ENCODE measurements at regions not wholly inside any gene's neighbourhood (a gene's known extent, or its start where the extent isn't known, plus 50 kb on each side); places are given as distances from the start of the nearest gene placed in this dataset.

GRCh38 chr18:40949114-40949950, 1005.7 kb upstream of the PIK3C3 start:
- H3F3A ChIP-seq (ENCODE audit: insufficient read depth, low read length): no peaks in the 10 kb centered on the region
- no peaks in the 10 kb centered on the region for H3K79me2 ChIP-seq (ENCODE audit: insufficient read depth, low read length)
- H3K36me3 ChIP-seq (ENCODE audit: insufficient read depth, low read length): no peaks in the 10 kb centered on the region
- H3K4me3 ChIP-seq (ENCODE audit: low read depth, low read length, poor library complexity, severe bottlenecking): no peak overlapping the region
- no peaks in the 10 kb centered on the region for H4K20me1 ChIP-seq (ENCODE audit: insufficient read depth, low read length)
- no peak overlapping the region for H3K27ac ChIP-seq (ENCODE audit: low read depth, low read length, poor library complexity, severe bottlenecking)
- H3K9ac ChIP-seq (ENCODE audit: low read length): no peak overlapping the region
- no peaks in the 10 kb centered on the region for H3K9me2 ChIP-seq (ENCODE audit: low read depth, low read length)
- no peak overlapping the region for H3K4me2 ChIP-seq (ENCODE audit: low read length)
- no peak overlapping the region for H2AFZ ChIP-seq (ENCODE audit: low read length)
- no peaks in the 10 kb centered on the region for H3K9me3 ChIP-seq (ENCODE audit: low read length)
- no peaks in the 10 kb centered on the region for H3K4me1 ChIP-seq (ENCODE audit: insufficient read depth, low read length, severe bottlenecking)
- TF ChIP-seq EZH2 (IDR thresholded peaks at IDR 0.05; ENCODE audit: borderline replicate concordance, low read length): no peak
- TF ChIP-seq, protein P1, sequence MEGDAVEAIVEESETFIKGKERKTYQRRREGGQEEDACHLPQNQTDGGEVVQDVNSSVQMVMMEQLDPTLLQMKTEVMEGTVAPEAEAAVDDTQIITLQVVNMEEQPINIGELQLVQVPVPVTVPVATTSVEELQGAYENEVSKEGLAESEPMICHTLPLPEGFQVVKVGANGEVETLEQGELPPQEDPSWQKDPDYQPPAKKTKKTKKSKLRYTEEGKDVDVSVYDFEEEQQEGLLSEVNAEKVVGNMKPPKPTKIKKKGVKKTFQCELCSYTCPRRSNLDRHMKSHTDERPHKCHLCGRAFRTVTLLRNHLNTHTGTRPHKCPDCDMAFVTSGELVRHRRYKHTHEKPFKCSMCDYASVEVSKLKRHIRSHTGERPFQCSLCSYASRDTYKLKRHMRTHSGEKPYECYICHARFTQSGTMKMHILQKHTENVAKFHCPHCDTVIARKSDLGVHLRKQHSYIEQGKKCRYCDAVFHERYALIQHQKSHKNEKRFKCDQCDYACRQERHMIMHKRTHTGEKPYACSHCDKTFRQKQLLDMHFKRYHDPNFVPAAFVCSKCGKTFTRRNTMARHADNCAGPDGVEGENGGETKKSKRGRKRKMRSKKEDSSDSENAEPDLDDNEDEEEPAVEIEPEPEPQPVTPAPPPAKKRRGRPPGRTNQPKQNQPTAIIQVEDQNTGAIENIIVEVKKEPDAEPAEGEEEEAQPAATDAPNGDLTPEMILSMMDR (IDR thresholded peaks at IDR 0.05; ENCODE audit: low read length): no peak
- H3K27me3 ChIP-seq (ENCODE audit: insufficient read depth, low read length): no peaks in the 10 kb centered on the region

GRCh38 chr18:40944576-40944975, 1010.5 kb upstream of the PIK3C3 start:
- no peaks in the 10 kb centered on the region for H3K4me1 ChIP-seq (ENCODE audit: insufficient read depth, low read length, severe bottlenecking)
- no peak overlapping the region for H3K4me2 ChIP-seq (ENCODE audit: low read length)
- TF ChIP-seq, protein P1 (IDR thresholded peaks at IDR 0.05; ENCODE audit: low read length): no peak
- TF ChIP-seq EZH2 (IDR thresholded peaks at IDR 0.05; ENCODE audit: borderline replicate concordance, low read length): no peak
- no peaks in the 10 kb centered on the region for H3K9me3 ChIP-seq (ENCODE audit: low read length)
- H3F3A ChIP-seq (ENCODE audit: insufficient read depth, low read length): no peaks in the 10 kb centered on the region
- no peaks in the 10 kb centered on the region for H3K36me3 ChIP-seq (ENCODE audit: insufficient read depth, low read length)
- no peak overlapping the region for H3K4me3 ChIP-seq (ENCODE audit: low read depth, low read length, poor library complexity, severe bottlenecking)
- H3K27ac ChIP-seq (ENCODE audit: low read depth, low read length, poor library complexity, severe bottlenecking): no peak overlapping the region
- no peaks in the 10 kb centered on the region for H4K20me1 ChIP-seq (ENCODE audit: insufficient read depth, low read length)
- H2AFZ ChIP-seq (ENCODE audit: low read length): no peak overlapping the region
- H3K27me3 ChIP-seq (ENCODE audit: insufficient read depth, low read length): no peaks in the 10 kb centered on the region
- H3K9ac ChIP-seq (ENCODE audit: low read length): no peak overlapping the region
- H3K9me2 ChIP-seq (ENCODE audit: low read depth, low read length): no peaks in the 10 kb centered on the region
- no peaks in the 10 kb centered on the region for H3K79me2 ChIP-seq (ENCODE audit: insufficient read depth, low read length)

DNA sequence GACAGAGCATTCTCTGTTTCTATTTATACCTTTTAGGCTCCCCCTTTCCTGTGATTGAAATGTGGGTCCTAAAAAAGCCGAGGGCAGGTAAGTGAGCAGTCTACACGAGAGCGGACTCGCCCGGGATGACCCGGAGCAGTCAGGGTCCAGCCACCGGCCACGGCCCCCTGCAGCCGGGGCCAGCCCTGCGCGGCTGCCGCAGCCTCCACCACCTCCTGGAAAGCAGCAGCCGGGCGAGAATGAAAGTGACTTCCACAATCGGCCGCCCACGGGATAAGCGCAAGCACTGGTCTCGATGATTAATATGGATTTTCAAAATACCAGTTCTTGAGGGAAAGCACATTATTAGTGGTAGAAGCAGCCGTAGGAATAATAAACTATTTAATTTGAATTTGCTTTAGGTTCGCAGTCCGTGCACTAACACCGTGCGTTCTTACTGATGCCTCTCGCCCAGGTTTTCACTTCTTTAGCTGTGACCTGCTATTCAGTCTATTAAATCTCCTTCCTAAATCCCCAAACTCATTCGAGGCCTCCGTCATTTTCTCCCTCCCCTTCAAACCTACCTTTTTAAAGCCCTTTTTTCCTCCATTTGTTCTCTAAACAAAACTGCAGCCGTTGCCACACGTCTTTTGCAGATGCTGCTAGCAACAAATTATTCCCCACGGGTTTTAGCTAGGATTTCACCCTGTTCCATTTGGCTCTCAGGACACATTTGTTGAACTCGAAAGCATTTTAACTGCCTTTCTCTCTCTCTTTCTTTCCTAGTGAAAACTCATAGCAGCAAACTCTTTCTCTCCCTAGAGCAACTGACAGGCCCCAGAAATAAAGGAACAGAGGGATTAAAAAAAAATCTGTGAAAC, 1015.1 kb upstream of the PIK3C3 start:
- no peak overlapping the region for H3K4me3 ChIP-seq (ENCODE audit: low read depth, low read length, poor library complexity, severe bottlenecking)
- no peaks in the 10 kb centered on the region for H3K79me2 ChIP-seq (ENCODE audit: insufficient read depth, low read length)
- no peak for TF ChIP-seq EZH2 (IDR thresholded peaks at IDR 0.05; ENCODE audit: borderline replicate concordance, low read length)
- TF ChIP-seq, protein P1 (IDR thresholded peaks at IDR 0.05; ENCODE audit: low read length): no peak
- no peak overlapping the region for H3K27ac ChIP-seq (ENCODE audit: low read depth, low read length, poor library complexity, severe bottlenecking)
- no peak overlapping the region for H3K9ac ChIP-seq (ENCODE audit: low read length)
- no peaks in the 10 kb centered on the region for H3K9me2 ChIP-seq (ENCODE audit: low read depth, low read length)
- H2AFZ ChIP-seq (ENCODE audit: low read length): no peak overlapping the region
- no peaks in the 10 kb centered on the region for H3K4me1 ChIP-seq (ENCODE audit: insufficient read depth, low read length, severe bottlenecking)
- H3K9me3 ChIP-seq (ENCODE audit: low read length): no peaks in the 10 kb centered on the region
- no peaks in the 10 kb centered on the region for H3K36me3 ChIP-seq (ENCODE audit: insufficient read depth, low read length)
- no peaks in the 10 kb centered on the region for H4K20me1 ChIP-seq (ENCODE audit: insufficient read depth, low read length)
- no peaks in the 10 kb centered on the region for H3K27me3 ChIP-seq (ENCODE audit: insufficient read depth, low read length)
- no peak overlapping the region for H3K4me2 ChIP-seq (ENCODE audit: low read length)
- H3F3A ChIP-seq (ENCODE audit: insufficient read depth, low read length): no peaks in the 10 kb centered on the region
